ENCODE measurements at regions not wholly inside any gene's neighbourhood (a gene's known extent, or its start where the extent isn't known, plus 50 kb on each side); places are given as distances from the start of the nearest gene placed in this dataset.

DNA sequence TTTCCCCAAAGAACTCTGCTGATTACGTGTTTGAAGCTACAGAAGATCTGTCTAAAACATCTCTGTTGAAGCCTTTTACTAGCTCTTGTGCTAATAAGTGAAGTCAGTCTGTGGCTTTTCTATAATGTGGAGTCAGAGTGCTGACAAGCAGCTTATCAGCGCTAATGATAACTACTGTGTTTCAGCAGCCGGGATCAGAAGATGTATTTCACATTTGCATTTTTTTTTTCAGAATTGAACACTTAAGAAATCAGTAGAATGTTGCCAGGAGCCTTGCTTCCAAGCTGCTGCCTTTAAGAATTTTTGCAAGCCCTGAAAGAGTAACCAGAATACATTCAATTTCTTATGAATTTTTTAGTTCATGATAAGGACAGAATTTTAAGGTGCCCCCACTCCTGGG is 519.4 kb upstream of the NR5A2 start:
- no peak overlapping the region for H3K4me3 ChIP-seq (ENCODE audit: low read depth, low read length)
- TF ChIP-seq, protein P1, sequence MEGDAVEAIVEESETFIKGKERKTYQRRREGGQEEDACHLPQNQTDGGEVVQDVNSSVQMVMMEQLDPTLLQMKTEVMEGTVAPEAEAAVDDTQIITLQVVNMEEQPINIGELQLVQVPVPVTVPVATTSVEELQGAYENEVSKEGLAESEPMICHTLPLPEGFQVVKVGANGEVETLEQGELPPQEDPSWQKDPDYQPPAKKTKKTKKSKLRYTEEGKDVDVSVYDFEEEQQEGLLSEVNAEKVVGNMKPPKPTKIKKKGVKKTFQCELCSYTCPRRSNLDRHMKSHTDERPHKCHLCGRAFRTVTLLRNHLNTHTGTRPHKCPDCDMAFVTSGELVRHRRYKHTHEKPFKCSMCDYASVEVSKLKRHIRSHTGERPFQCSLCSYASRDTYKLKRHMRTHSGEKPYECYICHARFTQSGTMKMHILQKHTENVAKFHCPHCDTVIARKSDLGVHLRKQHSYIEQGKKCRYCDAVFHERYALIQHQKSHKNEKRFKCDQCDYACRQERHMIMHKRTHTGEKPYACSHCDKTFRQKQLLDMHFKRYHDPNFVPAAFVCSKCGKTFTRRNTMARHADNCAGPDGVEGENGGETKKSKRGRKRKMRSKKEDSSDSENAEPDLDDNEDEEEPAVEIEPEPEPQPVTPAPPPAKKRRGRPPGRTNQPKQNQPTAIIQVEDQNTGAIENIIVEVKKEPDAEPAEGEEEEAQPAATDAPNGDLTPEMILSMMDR (IDR thresholded peaks at IDR 0.05; ENCODE audit: insufficient read depth, low read length, missing control alignments): no peak
- POLR2A ChIA-PET: no interaction called here
- DNase-seq (ENCODE audit: low read depth, low spot score): no peak
- CTCF ChIA-PET: no interaction called here

DNA sequence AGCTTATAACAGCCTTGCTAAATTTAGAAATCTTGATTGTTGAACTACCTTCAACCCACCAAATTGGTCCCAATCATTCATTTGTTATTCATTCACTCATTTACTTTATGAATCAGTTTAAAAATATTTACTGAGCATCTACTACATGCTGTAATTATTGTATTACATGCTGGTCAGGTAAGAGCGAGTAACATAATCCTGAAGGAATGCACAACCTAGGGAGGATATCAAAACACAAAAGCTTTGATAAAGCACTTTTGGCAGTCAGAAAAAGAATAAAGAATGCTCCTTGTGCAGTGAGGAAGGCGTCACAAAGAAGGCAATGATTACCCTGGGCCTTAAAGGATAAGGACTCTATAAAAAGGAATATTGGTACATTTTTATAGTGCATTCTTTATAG is 518.9 kb upstream of the NR5A2 start:
- DNase-seq (ENCODE audit: low read depth, low spot score): no peak
- H3K4me3 ChIP-seq (ENCODE audit: low read depth, low read length): no peak overlapping the region
- POLR2A ChIA-PET: no interaction called here
- CTCF ChIA-PET: no interaction called here
- TF ChIP-seq, protein P1 (IDR thresholded peaks at IDR 0.05; ENCODE audit: insufficient read depth, low read length, missing control alignments): no peak

DNA sequence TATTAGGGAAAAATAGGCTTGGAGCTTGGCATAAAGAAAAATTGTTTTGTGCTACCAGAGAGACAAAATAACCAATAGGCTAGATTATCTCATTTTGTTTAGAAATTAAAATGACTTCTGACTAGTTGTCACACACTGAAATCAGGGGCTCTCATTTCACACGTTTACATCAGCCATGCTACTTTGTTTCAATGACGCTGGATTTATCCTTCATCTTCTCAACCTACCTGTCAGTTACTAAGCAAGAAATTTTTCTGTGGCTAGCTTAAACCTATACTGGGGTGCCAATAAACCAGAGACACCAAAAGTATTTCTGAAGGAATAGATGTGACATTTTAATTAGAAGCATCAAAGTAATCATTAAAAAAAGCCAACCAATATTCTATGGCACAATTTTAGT is 518.1 kb upstream of the NR5A2 start:
- CTCF ChIA-PET: no interaction called here
- H3K4me3 ChIP-seq (ENCODE audit: low read depth, low read length): no peak overlapping the region
- POLR2A ChIA-PET: no interaction called here
- TF ChIP-seq, protein P1 (IDR thresholded peaks at IDR 0.05; ENCODE audit: insufficient read depth, low read length, missing control alignments): no peak
- no peak for DNase-seq (ENCODE audit: low read depth, low spot score)

DNA sequence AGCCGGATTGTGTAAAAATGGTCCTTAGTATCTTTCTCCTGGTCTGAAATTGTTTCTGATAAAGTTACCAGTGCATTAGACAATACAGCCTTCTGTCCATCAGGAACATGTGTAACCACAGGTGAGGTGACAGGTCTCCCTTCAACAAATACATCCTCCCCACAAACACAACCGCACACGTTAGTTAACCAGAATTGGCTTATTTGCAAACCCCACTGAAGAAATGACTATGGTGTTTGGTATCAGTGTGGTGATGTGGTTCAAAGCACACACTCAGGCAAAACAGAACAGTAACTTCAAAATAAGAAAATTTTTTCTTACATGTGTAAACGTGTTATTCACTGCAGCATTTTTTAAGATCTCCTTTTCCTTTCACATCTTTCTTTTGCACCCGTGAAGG is 517.2 kb upstream of the NR5A2 start:
- ChIA-PET POLR2A (no interaction called here), CTCF (no interaction called here)
- H3K4me3 ChIP-seq (ENCODE audit: low read depth, low read length): no peak overlapping the region
- TF ChIP-seq, protein P1 (IDR thresholded peaks at IDR 0.05; ENCODE audit: insufficient read depth, low read length, missing control alignments): no peak
- DNase-seq (ENCODE audit: low read depth, low spot score): no peak

DNA sequence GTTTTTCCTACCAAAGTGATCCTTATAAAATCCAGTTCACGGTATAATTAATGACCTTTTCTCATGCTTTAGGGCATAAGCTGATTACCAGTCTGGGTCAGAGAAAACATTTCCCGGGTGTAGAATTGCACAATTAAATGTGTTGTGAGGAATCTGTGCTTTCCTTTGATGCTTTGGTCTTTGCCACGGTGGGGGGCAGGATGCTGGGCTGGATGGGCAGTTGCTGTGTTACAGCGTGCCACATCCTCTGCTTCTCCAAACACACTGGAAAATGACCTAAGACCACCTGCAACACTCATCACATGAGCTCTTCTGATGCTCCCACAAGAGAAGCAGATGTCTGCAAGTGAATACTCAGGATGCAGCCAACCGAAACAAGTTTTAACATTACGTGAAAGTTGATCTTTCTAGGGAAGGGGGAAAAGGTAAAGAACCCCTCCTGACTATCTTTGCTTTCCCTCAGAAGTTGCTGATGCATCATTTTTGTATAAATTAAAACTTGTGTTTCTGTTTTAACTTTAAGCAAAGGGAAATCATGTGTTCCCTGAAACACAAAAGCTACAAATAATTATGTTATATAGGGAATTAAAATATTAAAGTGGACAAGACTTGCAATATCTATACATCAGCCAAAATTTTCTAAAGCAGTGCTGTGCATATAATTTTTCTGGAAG is 515.3 kb upstream of the NR5A2 start:
- POLR2A ChIA-PET: no interaction called here
- H3K4me3 ChIP-seq (ENCODE audit: low read depth, low read length): no peak overlapping the region
- TF ChIP-seq, protein P1 (IDR thresholded peaks at IDR 0.05; ENCODE audit: insufficient read depth, low read length, missing control alignments): no peak
- CTCF ChIA-PET: interaction anchor here (0.6 kb wide), 1 partner anchor 33 kb away, joined by 4 read pairs; no protein-coding TSS in a partner anchor
- DNase-seq (ENCODE audit: low read depth, low spot score): no peak

DNA sequence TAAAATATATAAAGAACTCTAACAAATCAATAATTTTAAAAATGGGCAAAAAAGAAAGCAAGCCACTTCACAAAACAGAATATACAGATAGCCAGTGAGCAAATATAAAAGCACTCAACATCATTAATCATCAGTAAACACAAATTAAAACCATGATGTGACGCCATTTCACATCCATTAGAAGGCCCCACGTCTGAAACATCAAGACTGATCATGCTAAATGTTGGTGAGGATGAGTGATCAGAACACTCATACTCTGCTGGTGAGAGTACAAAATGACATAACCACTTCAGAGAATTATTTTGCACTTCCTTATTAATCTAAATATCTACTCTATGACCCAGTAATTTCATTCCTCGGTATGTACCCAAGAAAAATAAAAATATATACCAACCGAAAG is 512.2 kb upstream of the NR5A2 start:
- ChIA-PET POLR2A (no interaction called here), CTCF (no interaction called here)
- DNase-seq (ENCODE audit: low read depth, low spot score): no peak
- no peak overlapping the region for H3K4me3 ChIP-seq (ENCODE audit: low read depth, low read length)
- TF ChIP-seq, protein P1 (IDR thresholded peaks at IDR 0.05; ENCODE audit: insufficient read depth, low read length, missing control alignments): no peak

Data from AG04449 (cell line).